Activated naive CD4-positive, alpha-beta T cell treated with anti-CD3 and anti-CD28 coated beads, Interleukin-2, amount 50 U/mL, for 72 hours (primary cell): ENCODE measurements at regions not wholly inside any gene's neighbourhood (a gene's known extent, or its start where the extent isn't known, plus 50 kb on each side); places are given as distances from the start of the nearest gene placed in this dataset.

ENCODE experiments used
- ATAC-seq, 2 donors: fragments of 150-1000 bp; cut with Tn5 transposase; 2 replicates each; pipeline ENCODE4 v1.10.0; 2021; ENCODE audit warnings: mild to moderate bottlenecking in 2 of 2, moderate library complexity in 2 of 2
- DNase-seq, 2 donors: peaks; one replicate each; pipeline ENCODE4 v3.0.0; 2021 to 2022; ENCODE audit warnings: low spot score in 2 of 2
- H3K27ac Mint-ChIP-seq, 2 donors: one replicate each; pipeline ENCODE4 v1.8.0; 2022; ENCODE audit warnings: mild to moderate bottlenecking in 2 of 2, mixed read lengths in 2 of 2
- H3K36me3 Mint-ChIP-seq, 2 donors: one replicate each; pipeline ENCODE4 v1.8.0; 2022; ENCODE audit warnings: mixed read lengths in 2 of 2
- H3K9me3 Mint-ChIP-seq, 2 donors: one replicate each; pipeline ENCODE4 v1.8.0; 2022; ENCODE audit warnings: mixed read lengths in 2 of 2

DNA sequence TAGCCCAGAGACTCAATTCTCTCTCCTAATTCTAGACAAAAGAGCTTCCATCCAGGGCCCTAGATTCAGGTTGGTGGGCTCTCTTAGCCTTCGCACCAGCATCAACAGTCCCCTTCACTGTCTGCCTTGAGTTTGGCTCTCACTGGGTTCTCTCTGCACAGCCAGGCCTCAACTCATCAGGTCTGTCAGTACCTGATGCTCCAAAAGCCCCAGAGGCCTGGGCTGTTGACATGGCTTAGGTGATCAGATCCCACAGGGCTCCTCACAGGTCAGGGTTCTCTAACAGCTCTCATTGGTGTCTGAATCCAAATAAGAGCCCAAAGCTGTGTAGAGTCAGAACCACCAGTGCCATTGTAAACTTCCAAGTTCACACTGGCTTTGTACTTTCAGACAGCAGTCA lies 206.6 kb upstream of the PPP2R3A start:
- ATAC-seq (no peak), DNase-seq (no peak)
- H3K36me3 Mint-ChIP-seq = no peaks in the 10 kb centered on the region
- H3K27ac Mint-ChIP-seq = no peak overlapping the region
- peaks cover 0 to 8% of the 10 kb centered on the region in 2 donors for H3K9me3 Mint-ChIP-seq

DNA sequence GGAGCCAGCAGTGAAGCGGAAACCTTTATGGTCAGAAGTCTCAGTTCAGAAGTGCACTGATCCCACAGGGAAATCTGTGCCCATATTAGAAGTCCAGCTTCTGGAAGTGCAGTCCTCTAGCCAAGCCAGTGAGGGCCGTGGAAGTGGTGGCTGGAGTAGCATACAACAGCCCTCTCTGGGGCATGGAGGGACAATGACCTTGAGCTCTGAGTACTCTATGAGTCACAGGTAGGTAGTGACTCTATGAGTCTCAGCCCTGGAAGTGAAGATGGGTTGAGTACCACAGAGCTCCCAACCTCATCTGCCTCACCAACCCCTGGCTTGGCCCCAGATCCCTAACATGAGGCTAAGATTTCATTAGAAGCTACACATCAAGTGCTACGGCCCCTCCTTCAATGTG lies 205.9 kb upstream of the PPP2R3A start:
- no peak for ATAC-seq
- Mint-ChIP-seq H3K27ac (no peak overlapping the region), H3K36me3 (no peaks in the 10 kb centered on the region), H3K9me3 (peaks cover 5 to 8% of the 10 kb centered on the region in 2 donors)
- DNase-seq = no peak

- DNase-seq = no peak
- peaks cover 8 to 13% of the 10 kb centered on the region in 2 donors for H3K9me3 Mint-ChIP-seq
- ATAC-seq = no peak
- H3K27ac Mint-ChIP-seq = no peak overlapping the region
- no peaks in the 10 kb centered on the region for H3K36me3 Mint-ChIP-seq
These were observed 204.9 kb upstream of the PPP2R3A start for GRCh38 chr3:135760581-135760980.

DNA sequence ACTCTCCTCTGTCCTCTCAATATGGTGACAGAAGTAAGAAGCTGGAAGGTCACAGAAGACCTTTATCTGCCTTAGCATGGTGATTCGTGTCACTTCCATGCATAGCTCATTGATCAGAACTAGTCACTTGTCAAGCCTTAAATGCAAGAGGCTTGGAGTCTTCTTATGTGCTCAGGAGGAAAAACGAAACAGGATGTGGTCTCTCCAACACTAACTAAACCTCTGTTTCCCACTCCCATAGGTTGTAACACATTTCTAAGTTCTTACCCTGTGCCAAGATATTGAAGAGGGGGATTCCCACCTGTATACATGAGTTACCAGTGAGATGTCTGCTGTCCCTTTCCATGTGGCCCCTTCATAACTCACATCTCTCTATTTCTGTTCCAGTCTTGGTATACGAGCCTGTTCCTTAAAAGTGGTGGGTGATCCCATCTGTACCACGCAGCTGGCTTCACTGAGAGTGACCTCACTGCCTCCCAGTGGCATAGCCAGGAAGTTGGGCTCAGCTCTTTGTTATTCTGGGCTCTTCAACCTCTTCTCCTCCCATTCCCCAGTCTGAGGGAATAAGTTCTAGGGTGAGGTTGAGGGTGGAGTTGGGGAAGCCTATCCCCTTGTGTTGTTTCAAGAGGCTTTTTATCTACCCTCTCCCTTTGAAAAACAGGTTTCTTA lies 203.2 kb upstream of the PPP2R3A start:
- peaks cover 8 to 15% of the 10 kb centered on the region in 2 donors for H3K9me3 Mint-ChIP-seq
- no peak for ATAC-seq
- H3K27ac Mint-ChIP-seq = no peak overlapping the region

GRCh38 chr3:135766115-135766514 lies 199.4 kb upstream of the PPP2R3A start:
- no peaks in the 10 kb centered on the region for H3K36me3 Mint-ChIP-seq
- ATAC-seq (no peak), DNase-seq (no peak)
- H3K9me3 Mint-ChIP-seq = peaks cover 4 to 15% of the 10 kb centered on the region in 2 donors
- H3K27ac Mint-ChIP-seq = no peak overlapping the region

More for the DNA sequence above, 203.2 kb upstream of the PPP2R3A start:
- no peaks in the 10 kb centered on the region for H3K36me3 Mint-ChIP-seq
- DNase-seq = no peak

DNA sequence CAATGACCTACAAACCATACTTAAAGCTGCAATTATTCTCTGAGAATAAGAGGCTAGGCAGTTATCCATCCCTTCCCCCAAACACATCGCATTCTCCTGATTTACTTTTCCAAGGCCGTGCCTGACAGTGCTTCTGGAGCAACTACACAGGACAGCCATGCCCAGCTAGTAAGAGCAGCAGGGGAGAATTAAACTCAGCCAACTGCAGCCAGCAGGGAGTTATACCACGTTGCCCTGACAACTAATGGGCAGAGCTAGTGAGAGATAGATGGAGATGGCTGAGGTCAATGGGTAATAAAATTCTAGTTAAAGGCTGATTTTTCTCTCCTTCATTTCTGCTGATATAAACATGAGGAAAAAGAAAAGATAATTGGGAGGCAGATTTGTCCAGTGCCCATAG lies 193.8 kb upstream of the PPP2R3A start:
- Mint-ChIP-seq H3K36me3 (no peaks in the 10 kb centered on the region), H3K27ac (no peak overlapping the region), H3K9me3 (peaks cover 10 to 12% of the 10 kb centered on the region in 2 donors)
- ATAC-seq = no peak
- DNase-seq = no peak

DNA sequence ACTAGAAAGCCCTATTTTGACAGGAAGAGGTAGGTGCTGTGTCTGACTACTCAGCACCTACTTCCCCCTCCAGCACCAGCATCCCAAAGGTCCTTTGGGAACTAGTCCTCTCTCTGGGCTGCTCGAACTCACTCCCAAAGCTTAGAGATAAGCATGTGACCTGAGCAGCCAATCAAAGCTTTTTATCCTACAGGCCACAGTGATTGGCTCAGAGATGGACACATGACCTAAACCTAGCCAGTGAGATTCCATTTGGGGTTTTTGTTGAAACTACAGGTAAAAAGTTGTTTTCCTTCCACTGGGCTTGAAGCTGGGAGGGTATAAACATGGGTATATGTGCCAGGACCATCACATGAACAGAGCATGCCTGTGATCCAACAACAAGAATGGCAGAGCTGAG lies 186.5 kb upstream of the PPP2R3A start:
- Mint-ChIP-seq H3K9me3 (peaks cover 12 to 16% of the 10 kb centered on the region in 2 donors), H3K27ac (no peak overlapping the region), H3K36me3 (no peaks in the 10 kb centered on the region)
- DNase-seq (no peak), ATAC-seq (no peak)

DNA sequence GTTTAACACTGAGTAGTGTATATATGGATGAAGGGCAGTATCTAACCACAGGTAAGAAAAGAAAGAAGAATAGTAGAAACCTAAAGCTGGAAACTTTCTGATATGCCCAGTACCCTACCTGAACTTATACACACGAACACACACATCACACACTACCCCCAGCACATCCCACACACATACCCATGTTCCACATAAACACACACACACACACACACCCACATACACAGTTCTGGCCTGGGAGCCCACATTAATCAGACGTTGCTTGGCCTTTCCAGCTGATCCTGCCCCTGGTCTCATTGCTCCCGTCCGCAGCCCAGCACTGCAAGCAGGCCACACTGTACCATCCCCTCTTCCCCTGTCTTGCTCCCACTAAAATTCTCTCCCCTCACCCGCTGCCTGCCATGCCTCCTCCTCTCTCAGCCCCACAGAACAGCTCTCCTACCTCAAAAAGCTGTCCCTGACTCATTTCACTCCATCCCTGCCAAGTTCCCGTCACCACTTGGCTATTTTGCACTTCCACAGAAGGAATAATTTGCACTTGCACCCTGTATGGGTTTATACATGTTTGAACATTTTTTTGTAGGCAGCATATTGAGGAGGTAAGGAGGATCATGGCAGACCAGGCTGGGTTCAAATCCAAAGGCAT lies 185.8 kb upstream of the PPP2R3A start:
- Mint-ChIP-seq H3K27ac (no peak overlapping the region), H3K9me3 (peaks cover 14 to 16% of the 10 kb centered on the region in 2 donors), H3K36me3 (no peaks in the 10 kb centered on the region)
- ATAC-seq (no peak), DNase-seq (no peak)

DNA sequence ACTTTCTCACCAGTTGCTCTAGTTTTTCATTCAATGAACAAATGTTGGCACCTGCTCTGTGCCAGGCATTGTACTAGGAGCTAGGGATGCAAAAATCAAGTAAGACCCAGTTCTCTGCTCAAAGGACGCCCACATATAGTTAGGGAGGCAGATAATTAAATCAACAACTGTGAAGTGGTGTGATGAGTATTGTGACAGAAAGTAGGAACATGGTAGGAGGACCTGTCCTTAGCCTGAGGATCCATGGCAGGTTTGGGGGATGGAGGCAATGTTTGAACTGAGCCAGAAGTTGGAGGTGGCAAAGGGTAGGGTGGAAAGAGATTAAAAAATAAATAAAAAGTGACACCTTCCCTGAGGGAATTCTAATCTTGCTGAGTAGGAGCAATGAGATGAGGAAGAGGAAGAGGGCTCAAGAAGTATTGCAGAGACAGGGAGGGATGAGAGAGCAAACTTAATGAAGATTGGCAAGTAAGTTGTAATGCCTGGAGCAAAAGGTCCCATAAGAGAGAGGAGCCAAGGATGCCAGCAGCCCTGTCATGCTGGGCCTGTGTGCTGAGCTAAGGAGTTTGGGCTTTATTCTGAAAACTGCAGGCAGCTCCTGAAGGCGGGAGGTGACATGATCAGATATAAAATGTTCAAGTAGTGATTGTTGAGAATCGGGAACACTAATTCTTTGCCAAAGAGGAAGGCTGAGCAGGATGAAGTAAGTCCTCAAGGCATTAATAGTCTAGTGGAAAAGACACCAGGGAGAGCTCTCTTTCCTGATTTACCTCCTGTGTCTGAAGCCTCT lies 184.3 kb upstream of the PPP2R3A start:
- DNase-seq (no peak), ATAC-seq (no peak)
- Mint-ChIP-seq H3K9me3 (peaks cover 6 to 13% of the 10 kb centered on the region in 2 donors), H3K27ac (no peak overlapping the region), H3K36me3 (no peaks in the 10 kb centered on the region)

DNA sequence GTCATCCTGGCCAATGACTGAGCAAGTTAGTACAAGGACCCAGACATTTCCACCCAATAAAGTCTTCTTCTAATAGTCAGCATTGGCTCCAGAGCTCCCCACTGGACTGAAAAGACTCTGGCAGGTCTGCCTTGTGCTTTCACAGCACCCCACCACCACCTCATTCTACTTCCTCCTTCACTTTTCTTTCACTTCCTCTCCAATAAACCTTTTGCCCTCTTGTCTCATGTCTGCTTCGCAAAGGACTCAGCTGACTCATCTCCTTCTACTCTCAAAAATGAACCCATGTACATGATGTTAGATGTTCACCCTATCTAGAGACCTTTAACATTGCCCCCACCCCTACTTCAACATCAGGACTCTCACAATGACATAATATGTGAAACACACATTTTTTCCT lies 181.0 kb upstream of the PPP2R3A start:
- ATAC-seq (no peak), DNase-seq (no peak)
- Mint-ChIP-seq H3K27ac (peak overlapping the region in 1 of 2 donors; percentile 51), H3K9me3 (peaks cover 5 to 11% of the 10 kb centered on the region in 2 donors), H3K36me3 (no peaks in the 10 kb centered on the region)

DNA sequence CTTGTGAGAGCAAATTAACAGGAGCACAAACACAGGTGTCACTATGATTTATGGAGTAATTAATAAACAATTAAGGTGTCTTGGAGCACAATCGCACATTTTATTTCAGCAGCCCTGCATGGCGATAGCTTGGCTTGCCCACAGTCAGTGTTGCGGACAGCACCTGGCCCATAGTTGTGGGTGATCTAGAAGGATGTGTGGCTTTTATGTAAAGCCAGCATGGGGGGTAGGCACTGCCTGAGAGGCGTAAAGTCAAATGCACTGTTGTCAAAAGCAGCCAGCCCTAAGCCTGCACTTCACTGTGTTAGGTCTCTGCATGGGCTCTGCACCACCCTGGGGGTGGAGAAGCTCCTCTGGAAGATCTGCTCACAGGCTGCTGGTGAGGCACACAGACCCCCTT lies 177.4 kb upstream of the PPP2R3A start:
- no peaks in the 10 kb centered on the region for H3K36me3 Mint-ChIP-seq
- H3K9me3 Mint-ChIP-seq = peaks cover 6 to 12% of the 10 kb centered on the region in 2 donors
- ATAC-seq (no peak), DNase-seq (no peak)
- no peak overlapping the region for H3K27ac Mint-ChIP-seq

DNA sequence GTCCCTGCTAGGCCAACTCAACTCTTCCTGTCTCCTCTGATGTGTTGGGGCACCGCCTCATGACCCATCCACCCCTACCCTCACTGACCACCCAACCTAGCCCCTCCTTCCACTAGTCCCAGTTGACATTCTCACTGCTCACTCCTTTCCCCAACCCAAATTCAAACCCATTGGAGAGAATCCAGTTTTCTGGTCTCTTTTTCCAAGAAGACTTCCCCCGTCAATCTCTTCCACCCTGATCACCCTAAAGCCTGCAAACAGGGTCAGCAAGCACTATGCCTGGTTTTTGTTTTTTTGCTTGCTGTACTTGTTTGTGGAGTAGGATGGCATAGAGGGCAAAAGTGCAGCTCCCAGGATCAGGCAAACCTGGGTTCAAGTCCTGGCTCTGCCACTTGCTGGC lies 176.6 kb upstream of the PPP2R3A start:
- H3K27ac Mint-ChIP-seq = no peak overlapping the region
- DNase-seq (no peak), ATAC-seq (no peak)
- peaks cover 6 to 12% of the 10 kb centered on the region in 2 donors for H3K9me3 Mint-ChIP-seq
- H3K36me3 Mint-ChIP-seq = no peaks in the 10 kb centered on the region

DNA sequence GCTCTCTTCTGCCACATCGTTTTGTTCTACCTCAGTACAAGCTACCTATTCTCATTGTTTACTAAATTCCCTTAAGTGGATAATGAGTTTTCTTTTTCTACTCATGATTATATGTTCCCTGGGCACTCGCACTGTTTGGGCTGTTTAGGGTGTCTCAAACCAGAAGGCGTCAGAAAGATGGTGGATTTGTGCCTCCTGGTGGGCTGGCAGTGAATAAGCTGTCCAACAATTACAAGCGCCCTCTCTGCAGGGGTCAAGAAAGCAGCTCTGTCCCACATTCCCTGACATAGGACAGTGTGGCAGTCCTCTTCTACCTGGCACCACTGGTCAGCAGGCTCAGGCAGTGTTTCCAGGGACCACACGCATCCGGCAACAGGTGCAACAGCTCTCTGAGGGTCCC lies 173.4 kb upstream of the PPP2R3A start:
- DNase-seq (no peak), ATAC-seq (no peak)
- H3K27ac Mint-ChIP-seq = no peak overlapping the region
- H3K36me3 Mint-ChIP-seq = no peaks in the 10 kb centered on the region
- H3K9me3 Mint-ChIP-seq = peaks cover 6% of the 10 kb centered on the region in 2 donors

DNA sequence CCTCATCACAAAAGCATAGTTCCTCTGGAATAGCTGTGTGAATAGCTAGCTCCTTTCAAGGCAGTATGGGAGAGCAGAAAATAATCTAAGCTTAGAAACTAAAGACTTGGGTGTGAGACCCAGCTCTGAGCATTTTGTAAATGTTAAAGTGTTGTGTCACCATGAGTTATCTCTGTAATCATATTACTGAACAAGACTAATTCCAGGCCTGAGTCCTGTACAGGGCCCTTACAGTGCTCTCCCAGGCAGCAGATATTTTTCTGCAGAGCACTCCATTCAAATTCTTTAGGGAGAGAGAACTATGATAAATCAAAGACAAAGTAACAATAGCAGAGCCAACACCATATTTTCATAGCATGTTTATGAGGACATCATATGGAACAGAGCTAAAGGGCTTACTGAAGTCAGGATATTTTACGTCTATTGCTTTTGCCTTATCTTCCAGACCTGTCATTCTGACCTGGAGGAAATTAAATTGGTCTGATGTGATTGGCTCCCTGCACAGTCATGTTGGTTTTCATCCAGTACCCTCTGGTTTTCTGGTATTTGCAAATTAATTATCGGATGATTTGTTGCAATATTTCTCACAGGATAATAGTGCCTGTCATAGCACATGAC lies 172.6 kb upstream of the PPP2R3A start:
- Mint-ChIP-seq H3K36me3 (no peaks in the 10 kb centered on the region), H3K9me3 (peaks cover 6% of the 10 kb centered on the region in 2 donors), H3K27ac (no peak overlapping the region)
- ATAC-seq = no peak
- DNase-seq = no peak

GRCh38 chr3:135800071-135800549 lies 165.4 kb upstream of the PPP2R3A start:
- Mint-ChIP-seq H3K27ac (no peak overlapping the region), H3K36me3 (no peaks in the 10 kb centered on the region), H3K9me3 (no peaks in the 10 kb centered on the region)
- ATAC-seq (no peak), DNase-seq (no peak)

DNA sequence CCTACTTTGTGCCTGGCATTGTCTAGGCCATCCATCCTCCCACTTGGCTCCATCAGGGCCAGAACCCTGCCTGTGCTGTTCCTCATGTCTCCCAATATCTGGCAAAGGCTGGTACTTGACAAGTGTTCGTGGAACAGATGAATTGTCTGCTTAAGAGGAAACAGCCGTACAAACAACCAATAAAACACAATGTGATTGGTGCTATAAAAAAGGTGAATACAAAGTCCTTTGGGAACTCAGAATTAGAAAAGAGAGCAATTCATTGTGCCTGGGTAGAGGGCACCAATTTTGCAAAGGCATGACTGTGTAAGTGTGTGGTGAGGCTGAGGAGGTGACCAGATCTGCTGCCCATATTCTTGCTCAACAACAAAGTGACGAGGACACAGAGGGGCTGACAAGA lies 164.5 kb upstream of the PPP2R3A start:
- Mint-ChIP-seq H3K27ac (no peak overlapping the region), H3K9me3 (no peaks in the 10 kb centered on the region), H3K36me3 (no peaks in the 10 kb centered on the region)
- no peak for DNase-seq
- no peak for ATAC-seq

- ATAC-seq = no peak
- Mint-ChIP-seq H3K27ac (no peak overlapping the region), H3K36me3 (no peaks in the 10 kb centered on the region), H3K9me3 (no peaks in the 10 kb centered on the region)
- DNase-seq = no peak
These were observed 163.4 kb upstream of the PPP2R3A start for GRCh38 chr3:135802171-135802570.
